GM19328 (cell line): ENCODE measurements at regions not wholly inside any gene's neighbourhood (a gene's known extent, or its start where the extent isn't known, plus 50 kb on each side); places are given as distances from the start of the nearest gene placed in this dataset.

Experiments
- ATAC-seq: cut with Tn5 transposase; IDR thresholded peaks from one replicate; pipeline ENCODE4 v1.9.1; 2021; ENCODE audit warnings: mild to moderate bottlenecking, moderate library complexity; ENCODE audit not compliant: unreplicated experiment

DNA sequence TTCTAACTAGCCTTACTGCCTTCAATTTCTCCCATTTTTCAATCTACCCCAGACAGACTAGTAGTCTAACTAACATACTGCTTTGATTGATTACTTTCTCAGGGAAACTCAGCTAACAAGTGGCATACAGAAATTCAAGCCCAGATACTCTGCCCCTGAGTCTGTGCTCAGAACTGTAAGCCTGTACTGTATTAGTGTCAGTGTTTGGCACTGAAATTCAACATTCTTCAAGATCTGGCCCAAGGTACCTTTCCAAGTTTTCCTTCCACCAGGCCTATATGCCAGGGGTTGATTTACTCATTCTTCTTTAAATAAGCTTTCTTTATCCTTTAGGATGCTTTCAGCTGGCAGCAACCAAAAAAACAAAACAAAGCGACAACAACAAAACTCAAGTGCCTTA lies 433.2 kb upstream of the MARCKS start:
- ATAC-seq, result no peak

DNA sequence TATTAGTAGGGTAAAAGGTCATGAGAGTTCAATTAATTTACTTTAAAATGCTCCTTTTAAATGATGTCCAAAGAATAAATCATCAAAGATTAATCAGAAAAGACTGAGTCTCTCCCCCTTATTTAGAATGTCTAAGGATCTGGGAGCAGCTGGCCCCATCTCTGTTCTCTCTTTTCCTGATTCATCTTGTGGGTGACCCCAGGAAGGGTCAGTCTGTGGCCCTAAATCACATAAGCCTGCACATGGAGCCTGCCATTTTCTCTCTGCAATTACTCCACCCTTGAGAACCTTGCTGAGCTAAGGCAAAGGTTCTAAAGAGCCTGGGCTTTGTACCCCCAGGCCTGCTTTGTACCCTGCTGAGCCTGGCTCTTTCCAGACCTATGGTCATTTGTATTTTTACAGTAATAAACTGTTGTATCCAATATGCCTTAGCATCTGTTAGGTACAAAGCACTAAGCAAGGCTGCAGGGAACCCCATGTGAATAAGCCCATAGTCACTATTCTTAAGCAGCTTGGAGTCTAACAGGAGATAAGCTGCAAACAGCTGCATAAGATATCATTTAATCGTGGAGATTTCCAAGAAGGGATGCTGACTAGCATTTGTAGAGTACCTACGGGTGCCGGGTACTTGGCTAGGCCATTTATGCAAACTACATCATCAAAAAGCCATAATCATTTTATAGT lies 431.0 kb upstream of the MARCKS start:
- ATAC-seq, result no peak

DNA sequence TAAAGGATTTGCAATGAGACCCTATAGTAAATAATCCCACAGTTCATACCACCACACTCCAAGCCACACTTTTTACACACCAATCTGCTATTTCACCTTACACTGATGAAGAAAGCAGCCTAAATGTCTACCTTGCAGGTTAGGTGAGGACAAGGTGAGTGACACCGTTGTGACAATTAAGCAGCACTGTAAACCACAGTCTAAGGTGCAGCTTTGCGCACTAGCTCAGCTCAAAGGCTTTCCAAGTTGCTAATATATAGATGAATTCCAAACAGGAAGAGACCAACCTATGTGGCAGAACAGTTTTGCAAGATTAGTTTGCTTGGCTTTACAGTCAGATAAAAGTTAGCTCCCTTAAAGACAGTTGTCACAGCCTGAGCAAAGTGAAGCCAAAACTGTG lies 429.5 kb upstream of the MARCKS start:
- no peak for ATAC-seq

DNA sequence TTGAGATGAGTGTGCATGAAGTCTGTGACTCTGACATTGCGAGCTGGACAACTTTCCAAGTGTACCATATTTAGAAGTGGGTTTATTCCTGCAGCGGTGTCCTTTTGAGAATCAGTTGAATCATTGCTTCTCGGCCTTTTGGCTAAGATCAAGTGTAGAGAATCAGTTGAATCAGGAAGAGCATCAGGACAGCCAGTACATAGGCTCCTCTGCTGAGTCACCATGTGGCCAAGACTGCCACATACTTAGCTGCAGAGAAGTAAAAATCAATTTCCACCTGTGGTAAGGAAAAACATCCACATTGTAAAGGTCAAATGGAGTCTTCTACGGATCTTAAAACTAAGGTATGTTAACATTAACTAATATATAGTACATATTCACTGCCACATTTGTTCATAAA lies 428.4 kb upstream of the MARCKS start:
- no peak for ATAC-seq

DNA sequence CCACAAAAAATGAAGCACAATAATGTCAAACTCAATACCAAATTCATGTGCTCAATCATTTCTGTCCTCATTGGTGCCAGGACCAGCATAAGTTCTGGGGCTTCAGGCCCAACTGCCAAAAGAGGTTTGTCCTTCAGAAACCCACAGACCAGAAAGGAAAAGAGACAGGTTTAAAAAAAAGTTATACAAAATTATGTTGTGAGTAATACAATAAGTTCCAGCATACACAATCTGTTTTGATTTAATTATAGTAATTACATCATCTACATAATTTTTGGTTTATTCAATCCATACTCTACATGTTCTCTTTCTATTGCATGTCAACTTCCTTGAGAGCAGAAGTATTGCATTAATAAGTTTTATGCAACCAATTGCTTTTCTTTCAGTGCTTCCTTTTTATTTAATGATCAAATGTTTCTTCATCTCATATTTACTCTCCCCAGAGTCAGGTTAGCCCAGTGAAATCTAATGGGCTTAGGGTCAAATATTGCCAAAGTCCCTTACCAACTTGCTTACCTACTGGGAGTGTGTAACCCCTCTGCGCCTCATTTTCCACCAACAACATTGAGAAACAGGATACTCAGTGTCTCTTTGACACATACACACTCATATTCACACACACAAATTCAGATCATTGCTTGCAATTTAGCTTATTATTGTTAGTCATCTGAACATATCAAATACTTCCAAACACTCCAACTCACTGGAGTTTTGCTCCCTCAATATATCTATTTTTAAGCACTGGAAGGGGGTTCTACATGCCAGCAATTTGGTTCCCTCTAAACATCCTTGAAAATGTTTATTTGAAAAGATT lies 424.4 kb upstream of the MARCKS start:
- no peak for ATAC-seq

DNA sequence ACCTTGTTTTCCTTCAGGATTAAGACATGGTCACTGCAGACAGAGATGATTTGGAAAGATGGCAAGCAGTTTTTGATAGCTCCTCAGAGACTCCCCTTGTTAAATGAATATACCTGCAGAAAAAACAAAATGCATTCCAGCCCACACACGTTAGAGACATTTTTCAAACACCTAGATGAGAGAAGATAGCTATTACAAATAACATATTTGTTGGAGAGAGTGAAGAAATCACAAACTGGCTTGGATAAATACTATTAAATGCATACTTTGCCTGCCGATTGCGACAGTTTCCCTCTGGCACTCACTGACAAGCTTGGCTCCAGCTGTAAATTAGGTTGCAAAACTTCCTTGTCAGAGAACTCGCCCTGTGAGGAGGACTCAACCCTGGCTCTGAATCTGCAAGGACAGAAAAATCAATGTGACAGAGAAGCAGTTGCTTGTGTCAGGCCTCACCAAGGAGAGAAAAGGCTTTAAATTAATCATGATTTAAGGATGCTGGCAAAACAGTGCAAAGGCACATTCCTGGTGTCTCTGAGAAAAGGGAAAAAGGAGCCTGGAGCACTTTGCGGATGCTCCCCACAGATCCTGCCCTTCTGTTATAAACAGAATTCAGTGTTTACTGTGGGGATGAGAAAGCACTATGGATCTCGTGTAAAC lies 423.7 kb upstream of the MARCKS start:
- no peak for ATAC-seq

DNA sequence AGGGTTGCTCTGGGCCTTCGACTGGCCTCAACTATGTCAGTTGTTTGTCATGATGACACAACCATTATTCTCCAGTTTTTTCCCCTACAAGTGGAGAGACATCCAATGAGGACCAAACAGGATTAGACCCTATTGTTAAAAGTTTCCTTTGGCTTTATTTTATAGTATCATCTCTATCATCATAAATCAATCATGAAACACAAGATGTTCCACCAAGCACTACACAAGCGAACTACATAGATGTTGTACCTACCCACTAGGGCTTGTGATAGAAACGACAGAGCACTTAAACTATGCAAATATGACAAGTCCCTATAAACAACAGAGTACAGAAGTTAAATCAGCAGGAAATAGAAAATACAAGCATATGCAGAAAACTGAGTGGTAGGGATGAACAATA lies 422.5 kb upstream of the MARCKS start:
- no peak for ATAC-seq

DNA sequence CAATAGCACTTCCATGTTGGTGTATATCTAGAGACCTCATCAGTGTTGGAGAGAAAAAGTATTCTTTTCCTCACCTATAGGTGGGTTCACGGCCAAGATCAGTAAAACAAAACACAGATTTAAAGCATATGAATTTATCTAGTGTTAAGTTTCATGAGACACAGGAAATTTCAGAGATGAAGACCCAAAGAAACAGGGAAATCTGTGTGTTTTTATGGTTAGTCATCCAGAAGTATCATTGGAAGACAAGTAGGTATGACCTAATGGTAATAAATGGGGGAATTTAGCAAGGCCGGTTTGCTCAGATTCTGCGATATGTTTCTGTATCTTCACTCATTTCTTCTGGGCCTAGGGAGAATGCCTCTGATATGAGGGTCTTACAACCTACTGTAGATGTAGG lies 419.6 kb upstream of the MARCKS start:
- ATAC-seq, result no peak

DNA sequence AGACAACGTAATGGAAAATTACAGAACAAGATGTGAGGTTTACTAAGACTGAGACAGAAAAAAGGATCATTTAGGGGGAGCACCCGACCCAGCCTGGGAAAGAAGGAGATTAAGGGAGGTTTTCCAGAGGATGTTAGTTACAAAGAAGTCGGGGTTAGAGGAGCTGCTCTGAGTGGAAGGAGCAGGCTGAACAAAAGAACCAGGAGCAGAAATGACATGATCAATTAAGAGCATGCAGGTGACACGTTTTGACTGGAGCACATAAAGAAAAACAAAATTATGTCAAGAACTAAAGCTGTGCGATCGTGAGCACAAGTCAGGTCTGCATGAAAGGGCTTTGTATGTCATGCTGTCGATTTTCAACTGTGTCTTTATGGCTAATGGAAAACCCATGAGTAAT lies 417.3 kb upstream of the MARCKS start:
- no peak for ATAC-seq

DNA sequence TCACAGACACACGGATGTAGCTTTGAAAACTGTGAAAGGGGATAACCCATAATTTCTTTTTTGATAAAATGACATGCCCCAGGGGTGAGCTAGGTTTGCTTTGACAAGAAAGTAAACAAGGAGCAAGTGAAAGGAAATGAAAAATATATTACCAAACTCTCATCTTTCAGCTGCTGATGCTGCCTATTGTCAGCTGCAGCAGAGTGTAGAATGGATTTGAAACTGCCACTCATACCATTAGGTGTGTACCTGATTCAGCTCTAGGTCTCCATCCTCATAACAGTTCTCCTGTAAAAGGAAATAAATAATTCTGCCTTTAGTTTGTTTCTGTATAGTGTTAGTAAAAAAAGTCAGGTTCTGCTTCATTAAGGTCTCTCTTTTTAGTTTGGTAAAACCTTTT lies 415.1 kb upstream of the MARCKS start:
- ATAC-seq, result no peak

DNA sequence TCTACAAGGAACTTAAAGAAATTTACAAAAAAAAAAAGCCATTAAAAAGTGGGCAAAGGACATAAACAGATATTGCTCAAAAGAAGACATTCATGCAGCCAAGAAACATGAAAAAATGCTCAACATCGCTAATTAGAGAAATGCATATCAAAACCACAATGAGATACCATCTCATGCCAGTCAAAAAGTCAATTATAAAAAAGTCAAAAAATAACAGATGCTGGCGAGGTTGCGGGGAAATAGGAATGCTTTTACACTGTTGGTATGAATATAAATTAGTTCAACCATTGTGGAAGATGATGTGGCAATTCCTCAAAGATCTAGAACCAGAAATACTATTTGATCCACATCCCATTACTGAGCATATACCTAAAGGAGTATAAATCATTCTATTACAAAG lies 411.9 kb upstream of the MARCKS start:
- no peak for ATAC-seq

DNA sequence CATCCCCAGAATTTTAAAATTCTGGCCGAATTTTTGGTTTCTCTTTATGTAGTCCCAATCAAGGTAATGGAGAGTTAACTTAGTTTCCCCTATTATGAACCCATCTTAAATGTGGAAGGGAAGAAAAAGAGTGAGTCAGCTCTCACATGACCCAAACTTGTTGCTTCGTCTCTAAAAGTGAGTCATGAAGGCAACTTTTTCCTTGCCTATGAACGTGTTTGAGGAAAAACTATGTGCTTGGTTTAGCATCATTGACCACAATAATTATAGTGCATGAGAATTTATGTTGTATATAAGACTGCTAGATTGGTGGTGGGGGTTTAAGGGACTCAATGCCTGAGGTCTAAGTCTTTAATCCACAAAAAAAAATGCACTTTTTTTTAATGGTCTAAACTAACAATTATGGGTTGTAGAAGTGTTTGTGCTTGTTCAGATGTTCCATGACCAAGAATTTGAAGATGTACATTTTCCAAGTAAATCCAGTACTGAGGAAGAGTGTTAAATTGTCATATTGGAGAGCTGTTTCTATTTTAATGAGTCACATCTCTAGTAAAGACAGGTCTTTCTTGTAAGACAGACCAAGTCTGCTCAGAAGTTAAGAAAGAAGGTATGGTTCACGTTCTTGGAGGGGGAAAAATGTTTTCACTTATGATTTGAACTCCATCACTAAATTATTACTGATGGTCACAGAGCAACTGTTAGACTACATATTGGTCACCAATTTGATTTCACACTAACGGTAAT lies 409.9 kb upstream of the MARCKS start:
- ATAC-seq, result no peak

DNA sequence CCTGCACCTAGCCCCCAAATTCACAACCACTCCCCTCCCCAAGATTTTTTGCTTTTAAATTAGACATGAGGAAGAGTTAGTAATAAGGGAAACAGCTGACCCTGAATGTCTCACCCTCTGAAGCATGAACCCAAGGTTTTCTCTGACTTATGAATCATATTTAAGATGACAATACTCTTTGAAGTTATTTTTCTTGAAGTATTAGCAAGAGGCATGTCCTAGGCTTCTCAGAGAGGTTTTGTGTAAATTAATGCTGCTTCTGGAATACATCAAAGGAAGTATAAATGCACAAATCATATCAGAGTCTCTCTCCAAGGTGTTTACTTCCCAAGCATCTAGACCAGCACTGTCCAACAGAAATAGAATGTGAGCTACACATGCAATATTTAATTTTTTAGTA lies 408.1 kb upstream of the MARCKS start:
- no peak for ATAC-seq

DNA sequence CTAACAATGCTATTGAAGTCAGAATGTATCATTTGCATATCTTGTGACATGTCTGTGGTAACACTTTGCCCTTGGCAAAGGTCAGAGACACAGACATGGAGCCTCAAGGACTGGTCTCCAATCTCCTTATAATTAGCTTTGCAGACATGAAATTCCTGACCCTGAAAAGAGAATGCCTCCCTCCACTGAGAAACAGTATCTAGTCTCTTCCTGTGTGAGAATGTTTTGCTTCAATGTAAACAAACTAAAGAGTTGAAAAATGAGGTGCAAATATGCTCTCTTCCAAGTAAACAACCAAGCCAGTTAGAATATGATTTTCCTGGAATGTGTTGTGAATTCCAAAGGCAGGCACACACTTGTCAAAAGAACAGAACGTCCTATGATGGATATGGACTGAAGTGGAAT lies 407.1 kb upstream of the MARCKS start:
- ATAC-seq, result no peak

DNA sequence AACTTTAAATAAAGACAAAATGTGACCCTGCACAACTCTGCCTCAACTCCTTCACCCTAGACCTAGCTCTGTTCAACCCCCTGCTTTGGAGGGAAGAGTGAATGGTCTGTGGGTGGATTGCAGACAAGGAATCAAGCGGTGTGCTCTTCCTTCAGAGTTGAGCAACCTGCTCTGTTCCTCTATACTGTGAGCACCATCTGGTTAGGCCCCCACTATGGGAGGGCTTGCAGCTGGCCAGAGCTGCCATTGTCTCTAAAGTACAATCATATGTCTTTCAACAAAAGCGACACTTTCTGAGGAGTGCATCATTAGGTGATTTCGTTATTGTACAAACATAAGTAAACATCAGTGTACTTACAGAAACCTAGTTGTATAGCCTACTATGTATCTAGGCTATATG lies 406.1 kb upstream of the MARCKS start:
- no peak for ATAC-seq

DNA sequence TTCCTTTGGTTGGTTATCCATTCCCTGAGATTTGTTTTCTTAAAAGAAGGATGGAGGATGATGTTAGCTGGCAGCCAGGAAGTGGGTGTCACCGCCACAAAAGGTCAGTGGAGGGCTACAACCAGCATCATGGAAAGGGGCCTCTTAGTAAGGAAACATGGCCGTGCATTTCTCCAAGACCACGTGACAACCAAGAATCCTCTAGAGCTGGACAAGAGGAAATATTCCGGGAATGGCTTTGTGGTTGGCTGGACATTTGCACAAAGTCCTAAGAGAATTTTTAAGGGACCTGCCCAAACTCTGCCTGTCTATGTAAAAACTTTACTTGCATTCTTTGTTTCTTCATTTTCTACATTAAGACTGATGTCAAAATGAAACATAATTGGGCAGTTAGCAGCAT lies 399.9 kb upstream of the MARCKS start:
- ATAC-seq, result no peak

DNA sequence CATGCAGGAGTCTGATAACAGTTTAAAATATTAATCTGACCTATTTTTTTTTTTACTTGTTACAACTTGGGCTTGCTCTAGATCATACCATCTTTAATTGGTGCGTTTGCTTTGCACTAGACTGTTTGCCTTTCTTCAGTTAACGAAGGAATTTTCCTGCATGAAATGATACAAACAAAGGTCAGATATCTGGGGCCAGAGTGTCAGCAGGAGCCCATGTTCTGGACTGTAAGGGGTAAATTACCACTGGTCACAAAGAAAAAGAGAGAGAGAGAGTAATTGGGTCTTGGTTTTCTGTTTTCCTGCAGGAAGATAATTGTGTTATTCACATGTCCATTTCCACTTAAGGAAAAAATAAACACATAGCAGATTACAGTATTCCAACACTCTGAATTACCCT lies 399.4 kb upstream of the MARCKS start:
- ATAC-seq, result no peak

DNA sequence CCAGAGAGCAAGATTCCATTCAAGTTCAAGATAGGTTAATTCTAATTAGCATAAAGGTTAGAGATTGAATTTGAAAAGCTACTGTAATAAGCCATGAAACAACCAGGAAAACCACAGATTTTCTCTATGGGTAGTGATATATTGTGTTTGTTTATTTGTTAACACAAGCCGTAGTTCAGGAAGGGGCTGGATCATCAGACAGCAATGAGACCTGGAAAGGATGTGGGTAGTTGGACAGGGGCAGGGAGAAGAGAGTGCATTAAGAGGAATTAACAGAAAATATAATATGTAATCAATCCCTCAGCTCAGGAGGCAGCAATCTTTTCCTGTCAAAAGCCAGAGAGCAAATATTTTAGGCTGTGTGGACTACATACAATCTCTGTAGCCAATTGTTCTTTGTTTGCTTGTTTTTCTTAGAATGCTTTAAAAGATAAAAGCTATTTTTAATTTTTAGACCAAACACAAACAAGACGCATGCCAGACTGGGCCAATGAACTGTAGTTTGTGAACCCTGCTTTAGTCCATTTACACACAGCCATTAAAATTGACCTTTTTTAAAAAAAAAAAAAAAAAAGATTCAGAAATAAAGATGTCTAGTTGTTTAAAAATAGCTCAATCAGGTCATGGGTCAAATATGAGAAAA lies 398.7 kb upstream of the MARCKS start:
- ATAC-seq, result no peak

DNA sequence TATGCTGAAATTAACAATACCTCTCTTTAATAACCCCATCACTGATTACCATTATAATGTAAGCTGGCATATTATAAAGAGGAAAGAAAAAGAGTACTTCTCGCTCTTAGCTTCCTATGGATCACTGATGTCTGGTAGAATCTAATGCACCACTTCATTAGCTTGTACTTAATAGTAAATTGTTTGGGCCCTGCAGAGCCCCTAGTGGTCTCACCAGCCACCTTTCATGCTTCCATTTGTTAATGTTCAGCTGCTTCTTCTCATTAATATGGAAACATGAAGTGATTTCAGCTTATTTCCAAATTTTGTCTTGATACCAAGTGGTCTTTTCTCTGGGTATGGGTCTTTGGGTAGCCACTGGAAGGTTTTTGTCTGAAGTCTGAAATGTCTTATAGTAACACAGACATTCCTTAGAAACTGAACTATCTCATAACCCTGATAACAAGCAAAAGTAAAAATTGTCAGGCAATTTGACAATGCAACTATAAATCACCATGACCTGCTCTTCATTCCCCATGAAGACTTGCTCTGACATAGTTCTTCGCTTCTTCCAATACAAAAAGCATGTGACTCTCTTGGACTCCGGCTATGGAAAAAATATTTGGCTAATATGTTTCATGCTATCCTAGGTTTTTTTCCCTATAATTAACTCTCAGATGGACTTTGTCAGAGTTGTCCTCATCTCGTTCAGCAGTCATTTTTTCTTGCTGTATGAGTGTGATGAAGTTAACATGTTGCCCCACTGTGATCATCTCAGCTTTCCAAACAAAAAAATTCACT lies 395.8 kb upstream of the MARCKS start:
- no peak for ATAC-seq

DNA sequence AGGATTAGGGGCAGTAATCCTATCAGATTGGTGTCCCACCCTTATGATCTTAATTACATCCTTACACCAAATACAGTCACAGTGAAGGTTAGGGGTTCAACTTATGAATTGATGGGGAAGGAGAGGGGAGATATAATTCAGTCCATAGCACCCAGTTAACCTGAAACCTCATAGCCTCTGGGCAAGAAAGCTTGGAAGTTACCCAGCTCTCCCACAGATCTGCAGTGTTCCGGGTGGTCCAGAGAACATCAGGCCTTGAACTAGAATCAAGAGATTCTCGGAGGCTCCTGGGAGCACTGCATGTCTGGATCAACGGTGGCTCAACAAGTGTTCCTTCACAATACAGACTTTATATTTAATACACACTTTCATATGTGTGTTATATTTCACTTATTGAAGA lies 392.6 kb upstream of the MARCKS start:
- ATAC-seq, result no peak
